Neural progenitor cell (in vitro differentiated cells): ENCODE measurements at regions not wholly inside any gene's neighbourhood (a gene's known extent, or its start where the extent isn't known, plus 50 kb on each side); places are given as distances from the start of the nearest gene placed in this dataset.

Source experiments
- DNase-seq: peaks from one replicate; pipeline ENCODE4 v3.0.0-alpha.2; 2016; ENCODE audit warnings: low spot score
- H2AFZ ChIP-seq: fragments of 200-600 bp; sonication (generic); replicated peaks from 2 replicates; pipeline ENCODE4 v1.6.1; 2016; ENCODE audit warnings: antibody characterized with exemption
- H3F3A ChIP-seq: fragments of 200-600 bp; sonication (generic); 2 replicates; pipeline ENCODE4 v1.6.1; 2016; ENCODE audit warnings: antibody characterized with exemption, low read depth
- H3K27ac ChIP-seq: fragments of 200-600 bp; sonication (generic); 2 replicates; pipeline ENCODE4 v1.5.1; 2016; ENCODE audit warnings: mild to moderate bottlenecking
- H3K27me3 ChIP-seq: fragments of 200-600 bp; sonication (generic); 2 replicates; pipeline ENCODE4 v1.6.1; 2016; ENCODE audit warnings: mild to moderate bottlenecking, moderate library complexity
- H3K36me3 ChIP-seq: fragments of 200-600 bp; sonication (generic); 2 replicates; pipeline ENCODE4 v1.5.1; 2016
- H3K4me1 ChIP-seq: fragments of 200-600 bp; sonication (generic); 2 replicates; pipeline ENCODE4 v1.6.1; 2016; ENCODE audit warnings: mixed run types
- H3K4me2 ChIP-seq: fragments of 200-600 bp; sonication (generic); 2 replicates; pipeline ENCODE4 v1.6.1; 2016
- H3K4me3 ChIP-seq: fragments of 200-600 bp; sonication (generic); 2 replicates; pipeline ENCODE4 v1.5.1; 2016
- H3K79me2 ChIP-seq: fragments of 200-600 bp; sonication (generic); 2 replicates; pipeline ENCODE4 v1.6.1; 2016; ENCODE audit warnings: low read depth
- H3K9ac ChIP-seq: fragments of 200-600 bp; sonication (generic); 2 replicates; pipeline ENCODE4 v1.6.1; 2016
- H3K9me3 ChIP-seq: fragments of 200-600 bp; sonication (generic); 2 replicates; pipeline ENCODE4 v1.5.1; 2016; ENCODE audit warnings: low read depth
- H4K20me1 ChIP-seq: fragments of 200-600 bp; sonication (generic); 2 replicates; pipeline ENCODE4 v1.6.1; 2016; ENCODE audit warnings: low read depth
- H3K27ac Mint-ChIP-seq: 3 replicates; pipeline ENCODE4 v1.8.0; 2021; ENCODE audit warnings: mixed read lengths
- H3K27me3 Mint-ChIP-seq: 2 replicates; pipeline ENCODE4 v1.8.0; 2022; ENCODE audit warnings: low read depth, mild to moderate bottlenecking, inconsistent platforms, moderate library complexity, mixed read lengths; ENCODE audit not compliant: insufficient read depth
- H3K36me3 Mint-ChIP-seq: 3 replicates; pipeline ENCODE4 v1.8.0; 2021; ENCODE audit warnings: mixed read lengths
- H3K4me1 Mint-ChIP-seq: 3 replicates; pipeline ENCODE4 v1.8.0; 2021; ENCODE audit warnings: mixed read lengths
- H3K4me3 Mint-ChIP-seq: 3 replicates; pipeline ENCODE4 v1.8.0; 2021; ENCODE audit warnings: mild to moderate bottlenecking, moderate library complexity, mixed read lengths
- H3K9me3 Mint-ChIP-seq: 3 replicates; pipeline ENCODE4 v1.8.0; 2020; ENCODE audit warnings: mixed read lengths
- EZH2 ChIP-seq: fragments of 200-600 bp; sonication (generic); IDR thresholded peaks from 2 replicates; pipeline ENCODE4 v1.6.1; 2017; ENCODE audit warnings: antibody characterized with exemption, mild to moderate bottlenecking, moderate library complexity
- EZH2phosphoT487 ChIP-seq: fragments of 200-600 bp; sonication (generic); IDR thresholded peaks from 2 replicates; pipeline ENCODE4 v1.6.1; 2017; ENCODE audit warnings: antibody characterized with exemption
- TF ChIP-seq, protein P1 (sequence below): fragments of 200-600 bp; sonication (generic); IDR thresholded peaks from 2 replicates; pipeline ENCODE4 v1.5.1; 2017; ENCODE audit warnings: antibody characterized with exemption, mild to moderate bottlenecking

DNA sequence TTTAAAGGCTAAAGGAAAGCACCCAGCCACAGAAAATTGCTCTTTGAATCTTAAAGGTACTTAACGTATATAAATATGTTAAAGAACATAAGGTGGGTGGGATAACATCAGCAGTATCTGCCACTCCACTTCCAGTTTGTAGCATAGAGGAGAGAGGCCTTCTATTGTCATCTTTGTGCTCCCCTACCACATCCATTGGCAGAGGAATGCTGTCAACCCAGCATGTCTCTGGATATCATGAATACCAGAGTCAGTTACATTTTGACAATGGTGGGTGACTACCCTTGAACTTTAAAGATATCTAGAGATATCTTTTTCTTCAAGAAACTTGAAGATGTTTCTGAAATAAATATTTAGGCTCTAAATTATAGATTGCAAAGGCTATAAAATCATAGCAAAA, 283.2 kb upstream of the LRRC7 start:
- Histone ChIP-seq H3K4me3 (no peak overlapping the region), H3K36me3 (no peaks in the 10 kb centered on the region), H3K9ac (no peak overlapping the region), H3K4me2 (no peak overlapping the region), H2AFZ (no peak overlapping the region), H3K27ac (no peak overlapping the region), H4K20me1 (no peaks in the 10 kb centered on the region), H3K27me3 (no peaks in the 10 kb centered on the region), H3K9me3 (no peaks in the 10 kb centered on the region), H3K4me1 (peaks cover 6% of the 10 kb centered on the region), H3F3A (no peaks in the 10 kb centered on the region), H3K79me2 (no peaks in the 10 kb centered on the region)
- TF ChIP-seq, protein P1, sequence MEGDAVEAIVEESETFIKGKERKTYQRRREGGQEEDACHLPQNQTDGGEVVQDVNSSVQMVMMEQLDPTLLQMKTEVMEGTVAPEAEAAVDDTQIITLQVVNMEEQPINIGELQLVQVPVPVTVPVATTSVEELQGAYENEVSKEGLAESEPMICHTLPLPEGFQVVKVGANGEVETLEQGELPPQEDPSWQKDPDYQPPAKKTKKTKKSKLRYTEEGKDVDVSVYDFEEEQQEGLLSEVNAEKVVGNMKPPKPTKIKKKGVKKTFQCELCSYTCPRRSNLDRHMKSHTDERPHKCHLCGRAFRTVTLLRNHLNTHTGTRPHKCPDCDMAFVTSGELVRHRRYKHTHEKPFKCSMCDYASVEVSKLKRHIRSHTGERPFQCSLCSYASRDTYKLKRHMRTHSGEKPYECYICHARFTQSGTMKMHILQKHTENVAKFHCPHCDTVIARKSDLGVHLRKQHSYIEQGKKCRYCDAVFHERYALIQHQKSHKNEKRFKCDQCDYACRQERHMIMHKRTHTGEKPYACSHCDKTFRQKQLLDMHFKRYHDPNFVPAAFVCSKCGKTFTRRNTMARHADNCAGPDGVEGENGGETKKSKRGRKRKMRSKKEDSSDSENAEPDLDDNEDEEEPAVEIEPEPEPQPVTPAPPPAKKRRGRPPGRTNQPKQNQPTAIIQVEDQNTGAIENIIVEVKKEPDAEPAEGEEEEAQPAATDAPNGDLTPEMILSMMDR: no peak
- no peak for TF ChIP-seq EZH2
- TF ChIP-seq EZH2phosphoT487: no peak
- DNase-seq: peak; percentile 2
- H3K36me3 Mint-ChIP-seq: no peaks in the 10 kb centered on the region
- no peak overlapping the region for H3K4me3 Mint-ChIP-seq
- H3K4me1 Mint-ChIP-seq: no peaks in the 10 kb centered on the region
- H3K27me3 Mint-ChIP-seq: no peaks in the 10 kb centered on the region
- no peaks in the 10 kb centered on the region for H3K9me3 Mint-ChIP-seq
- no peak overlapping the region for H3K27ac Mint-ChIP-seq

DNA sequence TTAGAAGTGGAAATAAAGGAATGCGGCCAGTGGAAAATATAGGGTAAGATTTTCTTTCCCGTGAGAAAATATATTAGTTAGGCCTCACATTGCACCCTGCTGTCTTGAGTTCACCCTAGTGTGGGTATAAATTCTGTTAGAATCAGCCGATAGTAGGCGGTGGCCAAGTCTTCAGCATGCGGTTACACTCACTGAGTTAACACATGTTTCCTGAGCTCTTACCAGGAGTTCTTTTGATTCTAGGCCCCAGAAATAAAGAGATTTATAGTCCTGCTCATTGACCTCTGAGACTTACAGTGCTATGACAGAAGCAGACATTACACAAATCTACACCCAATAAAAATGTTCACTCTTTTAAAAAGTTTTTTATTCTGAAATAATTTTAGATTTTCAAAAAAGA, 279.3 kb upstream of the LRRC7 start:
- TF ChIP-seq, protein P1: no peak
- TF ChIP-seq EZH2 (no peak), EZH2phosphoT487 (no peak)
- no peaks in the 10 kb centered on the region for H3K27me3 ChIP-seq
- no peaks in the 10 kb centered on the region for H3K9me3 Mint-ChIP-seq
- no peaks in the 10 kb centered on the region for H3K4me1 Mint-ChIP-seq
- no peak overlapping the region for H3K4me3 Mint-ChIP-seq
- DNase-seq: no peak
- H3K9me3 ChIP-seq: no peaks in the 10 kb centered on the region
- H3K79me2 ChIP-seq: no peaks in the 10 kb centered on the region
- H3K27me3 Mint-ChIP-seq: no peaks in the 10 kb centered on the region
- H3K9ac ChIP-seq: no peak overlapping the region
- no peak overlapping the region for H3K4me3 ChIP-seq
- H3K36me3 ChIP-seq: no peaks in the 10 kb centered on the region
- H3F3A ChIP-seq: no peaks in the 10 kb centered on the region
- H2AFZ ChIP-seq: no peak overlapping the region
- no peak overlapping the region for H3K27ac ChIP-seq
- no peak overlapping the region for H3K4me2 ChIP-seq
- no peaks in the 10 kb centered on the region for H3K4me1 ChIP-seq
- H4K20me1 ChIP-seq: no peaks in the 10 kb centered on the region
- no peaks in the 10 kb centered on the region for H3K36me3 Mint-ChIP-seq
- H3K27ac Mint-ChIP-seq: no peak overlapping the region

DNA sequence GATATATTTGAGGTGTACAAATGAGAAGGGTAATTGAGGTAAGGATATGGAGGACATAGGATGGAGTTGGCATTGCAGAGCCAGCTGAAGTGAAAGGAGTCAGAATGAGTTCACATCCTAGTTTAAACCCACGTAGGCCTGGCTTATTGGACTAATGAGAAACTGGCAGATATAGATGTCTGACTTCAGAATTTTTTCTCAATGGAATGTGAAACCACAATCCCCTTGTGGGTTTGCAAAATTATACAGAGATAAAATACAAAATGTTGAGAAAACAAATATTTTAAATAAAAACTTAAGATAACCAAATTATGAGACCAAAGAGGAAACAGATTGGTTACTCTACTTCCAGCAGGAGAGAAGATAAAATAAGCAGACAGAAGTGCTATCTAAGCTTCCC, 277.4 kb upstream of the LRRC7 start:
- Histone ChIP-seq H3K4me3 (no peak overlapping the region), H3K27ac (no peak overlapping the region), H3K9ac (no peak overlapping the region), H3K4me2 (no peak overlapping the region), H4K20me1 (no peaks in the 10 kb centered on the region), H3K36me3 (no peaks in the 10 kb centered on the region), H3K27me3 (no peaks in the 10 kb centered on the region), H3K4me1 (no peaks in the 10 kb centered on the region), H3F3A (no peaks in the 10 kb centered on the region), H3K9me3 (no peaks in the 10 kb centered on the region), H2AFZ (no peak overlapping the region), H3K79me2 (no peaks in the 10 kb centered on the region)
- Mint-ChIP-seq H3K27me3 (no peaks in the 10 kb centered on the region), H3K36me3 (no peaks in the 10 kb centered on the region), H3K27ac (no peak overlapping the region), H3K4me3 (no peak overlapping the region), H3K9me3 (no peaks in the 10 kb centered on the region), H3K4me1 (no peaks in the 10 kb centered on the region)
- DNase-seq: no peak
- TF ChIP-seq EZH2 (no peak), EZH2phosphoT487 (no peak)
- TF ChIP-seq, protein P1: no peak

DNA sequence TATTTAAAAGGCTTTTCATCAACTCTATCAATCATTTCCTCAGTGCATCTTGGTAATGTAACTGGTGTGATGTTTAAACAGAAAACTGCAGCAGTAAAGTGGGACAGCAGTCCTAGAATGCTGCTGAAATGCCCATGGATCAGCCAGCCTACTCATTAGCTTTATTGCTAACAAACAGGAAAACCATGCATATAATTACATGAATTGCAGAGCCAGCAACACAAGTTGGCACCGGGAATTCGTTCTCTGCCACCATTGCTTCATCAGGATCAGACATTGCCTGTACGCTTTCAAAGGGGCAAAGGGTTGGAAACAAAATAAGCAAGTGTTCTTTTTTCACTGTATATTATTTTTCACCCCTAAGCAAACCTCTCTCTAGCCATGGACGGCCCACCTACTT, 276.2 kb upstream of the LRRC7 start:
- Histone ChIP-seq H3K79me2 (no peaks in the 10 kb centered on the region), H3K4me3 (no peak overlapping the region), H3F3A (no peaks in the 10 kb centered on the region), H4K20me1 (no peaks in the 10 kb centered on the region), H3K27ac (no peak overlapping the region), H3K4me1 (no peaks in the 10 kb centered on the region), H3K9me3 (no peaks in the 10 kb centered on the region), H3K27me3 (no peaks in the 10 kb centered on the region), H2AFZ (no peak overlapping the region), H3K36me3 (no peaks in the 10 kb centered on the region), H3K4me2 (no peak overlapping the region), H3K9ac (no peak overlapping the region)
- Mint-ChIP-seq H3K4me3 (no peak overlapping the region), H3K36me3 (no peaks in the 10 kb centered on the region), H3K27me3 (no peaks in the 10 kb centered on the region), H3K27ac (no peak overlapping the region), H3K9me3 (no peaks in the 10 kb centered on the region), H3K4me1 (no peaks in the 10 kb centered on the region)
- no peak for DNase-seq
- no peak for TF ChIP-seq EZH2
- TF ChIP-seq, protein P1: no peak
